Activated CD4-positive, alpha-beta T cell treated with anti-CD3 and anti-CD28 coated beads, Interleukin-2, amount 10 ng/mL, durations not matched to agents 24 days and 14 days (primary cell): ENCODE measurements at regions not wholly inside any gene's neighbourhood (a gene's known extent, or its start where the extent isn't known, plus 50 kb on each side); places are given as distances from the start of the nearest gene placed in this dataset.

Experiments
- DNase-seq: peaks from one replicate; pipeline ENCODE4 v3.0.0; 2022
- H3K27ac Mint-ChIP-seq: one replicate; pipeline ENCODE4 v1.8.0; 2022; ENCODE audit warnings: mild to moderate bottlenecking, mixed read lengths
- H3K27me3 Mint-ChIP-seq: one replicate; pipeline ENCODE4 v1.8.0; 2022; ENCODE audit warnings: mixed read lengths
- H3K36me3 Mint-ChIP-seq: one replicate; pipeline ENCODE4 v1.8.0; 2022; ENCODE audit warnings: low read depth, mild to moderate bottlenecking, mixed read lengths
- H3K4me1 Mint-ChIP-seq: one replicate; pipeline ENCODE4 v1.8.0; 2021; ENCODE audit warnings: mixed read lengths
- H3K4me3 Mint-ChIP-seq: one replicate; pipeline ENCODE4 v1.8.0; 2022; ENCODE audit warnings: mild to moderate bottlenecking, moderate library complexity, mixed read lengths
- H3K9me3 Mint-ChIP-seq: one replicate; pipeline ENCODE4 v1.8.0; 2021; ENCODE audit warnings: mixed read lengths
- intact Hi-C: fragments of 100-400 bp; cut with micrococcal nuclease; formaldehyde crosslinking; loops from one replicate; pipeline ENCODE4 v1.15.1; 2023

- Mint-ChIP-seq H3K27ac (no peak overlapping the region), H3K36me3 (no peaks in the 10 kb centered on the region), H3K4me1 (no peaks in the 10 kb centered on the region), H3K9me3 (peaks cover 7% of the 10 kb centered on the region), H3K27me3 (no peaks in the 10 kb centered on the region), H3K4me3 (no peak overlapping the region)
- DNase-seq = no peak
- intact Hi-C loops = no loop called here
Observed at GRCh38 chr19:29395734-29396414, 129.9 kb upstream of the VSTM2B start.

DNA sequence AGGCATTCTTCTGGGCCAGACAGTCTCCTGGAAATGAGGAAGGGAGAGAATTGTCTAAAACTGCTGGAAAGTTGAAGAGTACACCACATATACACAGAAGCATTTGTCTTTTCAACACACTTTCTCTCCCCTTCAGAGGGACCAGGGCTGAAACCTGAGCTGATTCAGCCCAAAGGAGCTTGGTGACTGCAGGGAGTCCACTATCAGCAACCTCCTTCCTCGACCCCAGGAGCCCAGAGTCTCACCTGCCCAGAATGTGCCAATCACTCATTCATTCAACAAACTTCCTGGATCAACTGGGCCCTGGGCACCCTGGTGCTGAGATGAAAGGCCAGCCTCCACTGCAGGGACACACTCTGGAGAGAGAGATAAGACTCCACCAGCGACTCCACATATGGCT lies 128.9 kb upstream of the VSTM2B start:
- H3K4me1 Mint-ChIP-seq = no peaks in the 10 kb centered on the region
- no peaks in the 10 kb centered on the region for H3K27me3 Mint-ChIP-seq

GRCh38 chr19:29397748-29398147 lies 128.0 kb upstream of the VSTM2B start:
- no peaks in the 10 kb centered on the region for H3K9me3 Mint-ChIP-seq
- no peak overlapping the region for H3K4me3 Mint-ChIP-seq
- intact Hi-C loops = no loop called here
- no peaks in the 10 kb centered on the region for H3K27me3 Mint-ChIP-seq
- H3K36me3 Mint-ChIP-seq = no peaks in the 10 kb centered on the region
- H3K4me1 Mint-ChIP-seq = no peaks in the 10 kb centered on the region
- DNase-seq = no peak
- H3K27ac Mint-ChIP-seq = no peak overlapping the region

More for the DNA sequence above, 128.9 kb upstream of the VSTM2B start:
- Mint-ChIP-seq H3K9me3 (no peaks in the 10 kb centered on the region), H3K27ac (no peak overlapping the region), H3K4me3 (no peak overlapping the region), H3K36me3 (no peaks in the 10 kb centered on the region)
- no peak for DNase-seq
- intact Hi-C loops = no loop called here

DNA sequence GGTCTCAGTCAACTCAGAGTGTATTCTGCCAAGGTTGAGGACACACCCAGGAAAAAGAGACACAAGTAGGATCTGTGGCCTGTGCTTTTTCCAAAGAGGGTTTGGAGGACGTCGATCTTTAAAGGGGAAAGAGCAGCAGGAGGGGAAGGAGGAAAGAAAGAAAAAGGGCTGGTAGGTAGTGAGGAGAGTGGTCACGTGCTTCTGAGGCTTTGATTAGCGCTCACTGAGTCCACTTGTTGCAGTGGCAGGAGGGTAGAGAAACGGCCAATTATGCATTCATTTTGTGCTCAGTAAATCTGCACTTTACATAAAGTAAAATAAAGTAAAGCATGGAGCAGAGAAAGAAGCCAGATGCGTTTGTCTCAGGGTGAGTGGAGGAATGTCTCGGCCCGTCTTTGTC lies 126.0 kb upstream of the VSTM2B start:
- no peak for DNase-seq
- no peaks in the 10 kb centered on the region for H3K27me3 Mint-ChIP-seq
- intact Hi-C loops = no loop called here

DNA sequence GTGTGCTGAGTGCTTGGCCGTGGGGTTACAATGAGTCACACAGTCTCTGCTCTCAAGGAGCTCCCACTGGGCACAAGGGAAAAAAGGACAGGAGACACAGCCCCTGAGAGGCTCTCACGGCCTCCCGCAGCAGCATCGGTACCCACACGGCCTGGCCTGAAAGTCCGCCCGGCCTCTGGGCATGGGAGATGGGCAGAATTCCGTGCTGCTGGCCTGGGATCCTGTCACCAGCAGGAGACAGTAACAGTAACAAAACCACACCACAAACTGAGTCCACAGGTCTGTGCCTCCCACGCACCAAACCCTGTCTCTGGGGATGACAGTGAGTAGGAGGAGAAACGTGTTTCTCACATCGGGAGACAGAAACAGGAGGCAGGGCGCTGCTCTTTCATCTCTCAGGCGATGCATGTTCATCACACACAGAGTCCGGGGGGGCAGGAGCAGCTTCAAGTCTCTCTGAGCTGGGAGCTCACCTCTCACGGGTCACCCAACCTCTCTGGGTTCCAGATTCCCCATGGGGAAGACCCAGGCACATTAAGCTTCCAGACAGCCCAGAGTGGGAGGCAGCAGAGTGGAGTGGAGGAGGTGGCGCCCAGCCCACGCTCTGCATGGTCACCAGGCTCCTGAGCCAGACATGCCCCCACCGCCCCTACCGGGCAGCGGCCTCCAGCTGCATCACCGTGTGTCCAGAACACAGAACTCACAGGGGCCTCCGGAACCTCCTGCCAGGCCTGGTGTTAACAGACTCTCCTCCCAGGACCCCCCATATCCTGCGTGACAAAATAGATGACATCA lies 124.7 kb upstream of the VSTM2B start:
- intact Hi-C loops = no loop called here
- no peaks in the 10 kb centered on the region for H3K4me1 Mint-ChIP-seq
- no peak overlapping the region for H3K27ac Mint-ChIP-seq
- no peaks in the 10 kb centered on the region for H3K36me3 Mint-ChIP-seq
- DNase-seq = no peak
- no peak overlapping the region for H3K4me3 Mint-ChIP-seq
- no peaks in the 10 kb centered on the region for H3K9me3 Mint-ChIP-seq
- peaks cover 2% of the 10 kb centered on the region for H3K27me3 Mint-ChIP-seq

More for the DNA sequence above, 126.0 kb upstream of the VSTM2B start:
- Mint-ChIP-seq H3K9me3 (no peaks in the 10 kb centered on the region), H3K4me3 (no peak overlapping the region), H3K4me1 (no peaks in the 10 kb centered on the region), H3K27ac (no peak overlapping the region), H3K36me3 (no peaks in the 10 kb centered on the region)

GRCh38 chr19:29401712-29402421 lies 123.9 kb upstream of the VSTM2B start:
- no peaks in the 10 kb centered on the region for H3K36me3 Mint-ChIP-seq
- H3K27me3 Mint-ChIP-seq = peaks cover 2% of the 10 kb centered on the region
- no peaks in the 10 kb centered on the region for H3K4me1 Mint-ChIP-seq
- DNase-seq = no peak
- H3K4me3 Mint-ChIP-seq = no peak overlapping the region
- no peak overlapping the region for H3K27ac Mint-ChIP-seq
- H3K9me3 Mint-ChIP-seq = no peaks in the 10 kb centered on the region
- intact Hi-C loops = no loop called here

GRCh38 chr19:29402563-29402962 lies 123.2 kb upstream of the VSTM2B start:
- intact Hi-C loops = no loop called here
- H3K9me3 Mint-ChIP-seq = no peaks in the 10 kb centered on the region
- DNase-seq = no peak
- H3K4me3 Mint-ChIP-seq = no peak overlapping the region
- H3K27me3 Mint-ChIP-seq = peaks cover 2% of the 10 kb centered on the region
- no peaks in the 10 kb centered on the region for H3K4me1 Mint-ChIP-seq
- no peaks in the 10 kb centered on the region for H3K36me3 Mint-ChIP-seq
- no peak overlapping the region for H3K27ac Mint-ChIP-seq

GRCh38 chr19:29404015-29404414 lies 121.8 kb upstream of the VSTM2B start:
- peaks cover 2% of the 10 kb centered on the region for H3K27me3 Mint-ChIP-seq
- no peaks in the 10 kb centered on the region for H3K4me1 Mint-ChIP-seq
- H3K27ac Mint-ChIP-seq = no peak overlapping the region
- no peaks in the 10 kb centered on the region for H3K9me3 Mint-ChIP-seq
- H3K36me3 Mint-ChIP-seq = no peaks in the 10 kb centered on the region
- no peak overlapping the region for H3K4me3 Mint-ChIP-seq
- intact Hi-C loops = no loop called here
- DNase-seq = no peak

DNA sequence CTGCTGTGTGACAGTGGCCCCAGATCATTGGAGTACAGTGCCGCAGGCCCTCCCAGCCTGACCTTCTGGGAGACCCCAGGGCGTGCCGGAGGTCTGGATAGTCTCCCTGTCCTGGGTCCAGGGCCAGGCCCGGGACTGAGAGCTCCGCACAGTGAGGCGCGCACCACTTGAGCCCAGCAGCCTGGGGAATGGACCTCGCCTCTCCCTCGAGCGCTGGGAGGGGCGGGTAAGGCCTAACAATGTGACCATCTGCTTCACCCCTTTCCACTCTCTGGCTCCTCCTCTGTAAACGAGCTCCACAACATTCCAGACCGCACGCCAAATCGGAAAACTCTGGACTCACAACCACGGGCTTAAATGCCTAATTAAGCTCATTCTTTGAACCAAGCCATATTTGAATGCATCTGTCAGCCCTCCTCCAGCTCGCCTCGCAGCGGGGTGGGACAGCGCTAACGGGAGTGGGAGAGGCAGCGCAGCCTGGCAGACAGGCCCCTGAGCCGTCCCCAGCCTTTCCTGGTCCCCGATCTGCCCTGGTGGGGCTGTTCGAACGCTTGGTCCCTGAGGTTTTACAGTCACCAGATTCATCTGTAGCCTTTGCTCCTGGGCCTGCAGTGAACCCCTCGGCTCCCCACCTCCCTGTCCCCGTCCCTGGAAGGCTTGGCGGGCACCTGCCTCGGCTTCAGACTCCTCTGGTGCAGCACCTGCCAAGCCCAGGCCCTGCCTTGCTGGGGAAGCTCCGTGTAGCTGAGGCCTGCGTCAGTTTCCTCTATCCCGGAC lies 120.7 kb upstream of the VSTM2B start:
- intact Hi-C loops = no loop called here
- peaks cover 2% of the 10 kb centered on the region for H3K27me3 Mint-ChIP-seq

GRCh38 chr19:29405728-29405995 lies 120.1 kb upstream of the VSTM2B start:
- no peaks in the 10 kb centered on the region for H3K4me1 Mint-ChIP-seq
- H3K36me3 Mint-ChIP-seq = no peaks in the 10 kb centered on the region
- DNase-seq = no peak
- peaks cover 2% of the 10 kb centered on the region for H3K27me3 Mint-ChIP-seq
- H3K9me3 Mint-ChIP-seq = no peaks in the 10 kb centered on the region
- no peak overlapping the region for H3K27ac Mint-ChIP-seq
- no peak overlapping the region for H3K4me3 Mint-ChIP-seq
- intact Hi-C loops = no loop called here

More for the DNA sequence above, 120.7 kb upstream of the VSTM2B start:
- Mint-ChIP-seq H3K36me3 (no peaks in the 10 kb centered on the region), H3K4me3 (no peak overlapping the region), H3K9me3 (no peaks in the 10 kb centered on the region), H3K4me1 (no peaks in the 10 kb centered on the region), H3K27ac (no peak overlapping the region)
- no peak for DNase-seq

DNA sequence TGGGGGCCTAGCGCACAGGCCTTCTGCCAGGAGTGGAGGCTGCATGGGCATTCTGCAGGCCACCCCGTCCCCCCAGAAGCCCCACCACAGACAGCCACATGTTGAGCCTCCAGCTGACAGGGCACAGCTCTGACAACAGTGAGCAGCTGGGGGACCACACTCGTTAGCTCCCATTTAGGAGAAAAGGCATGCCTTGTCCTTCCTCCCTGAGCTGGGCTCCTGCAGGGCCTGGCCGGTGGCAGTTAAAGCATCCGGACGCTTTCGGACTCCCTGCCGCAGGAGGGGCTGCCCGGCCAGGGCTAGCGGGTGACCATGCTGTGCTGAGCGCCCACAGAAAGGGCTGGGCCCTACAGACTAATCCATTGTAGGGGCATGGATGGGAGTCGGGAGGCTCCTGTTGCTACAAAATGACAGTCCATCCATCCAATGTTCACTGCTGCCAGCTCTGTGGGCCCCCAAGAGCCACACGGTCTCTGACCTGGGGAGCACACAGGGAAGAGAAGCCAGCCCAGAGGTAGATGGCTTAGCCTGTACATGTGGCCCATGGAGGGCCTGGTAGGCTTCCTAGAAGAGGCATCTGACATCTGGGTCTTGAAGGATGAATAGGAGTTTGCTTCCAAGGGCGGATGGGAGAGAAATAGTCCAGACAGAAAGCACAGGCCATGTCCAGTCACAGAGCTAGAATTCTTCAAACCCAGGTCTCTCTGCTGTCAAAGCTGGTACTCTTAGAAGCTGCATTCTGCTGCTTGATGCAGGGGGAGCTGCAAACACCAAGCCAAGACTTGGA lies 116.5 kb upstream of the VSTM2B start:
- Mint-ChIP-seq H3K4me3 (no peak overlapping the region), H3K27ac (no peak overlapping the region), H3K36me3 (no peaks in the 10 kb centered on the region), H3K9me3 (no peaks in the 10 kb centered on the region), H3K4me1 (no peaks in the 10 kb centered on the region), H3K27me3 (peaks cover 2% of the 10 kb centered on the region)
- no peak for DNase-seq
- intact Hi-C loops = no loop called here

DNA sequence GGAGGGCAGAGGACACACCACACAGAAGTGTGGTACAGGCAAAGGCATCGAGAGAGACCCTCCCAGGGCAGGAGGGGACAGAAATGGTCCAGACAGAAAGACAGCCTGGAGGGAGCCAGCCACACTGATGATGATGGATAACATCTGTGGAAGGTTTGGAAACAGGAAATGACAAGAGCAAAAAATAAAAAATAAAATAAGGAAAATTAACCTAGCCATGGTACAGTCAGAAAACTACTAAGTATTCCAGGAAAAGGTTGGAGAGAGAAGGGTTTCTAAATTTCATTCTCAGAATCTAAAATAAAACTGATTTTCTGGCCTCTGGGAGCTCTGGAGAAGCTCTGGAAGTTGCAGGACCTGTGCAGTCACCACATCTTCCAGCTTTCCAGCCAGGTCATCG lies 115.2 kb upstream of the VSTM2B start:
- H3K9me3 Mint-ChIP-seq = no peaks in the 10 kb centered on the region
- H3K4me3 Mint-ChIP-seq = no peak overlapping the region
- no peaks in the 10 kb centered on the region for H3K4me1 Mint-ChIP-seq
- no peaks in the 10 kb centered on the region for H3K36me3 Mint-ChIP-seq
- no peak overlapping the region for H3K27ac Mint-ChIP-seq
- intact Hi-C loops = no loop called here
- peaks cover 2% of the 10 kb centered on the region for H3K27me3 Mint-ChIP-seq
- DNase-seq = no peak

GRCh38 chr19:29411113-29411581 lies 114.6 kb upstream of the VSTM2B start:
- intact Hi-C loops = no loop called here
- H3K4me3 Mint-ChIP-seq = no peak overlapping the region
- H3K27ac Mint-ChIP-seq = no peak overlapping the region
- no peaks in the 10 kb centered on the region for H3K9me3 Mint-ChIP-seq
- H3K4me1 Mint-ChIP-seq = no peaks in the 10 kb centered on the region
- H3K36me3 Mint-ChIP-seq = no peaks in the 10 kb centered on the region
- no peak for DNase-seq
- H3K27me3 Mint-ChIP-seq = no peaks in the 10 kb centered on the region
